Uterus (tissue), 2 donors: ENCODE measurements at regions not wholly inside any gene's neighbourhood (a gene's known extent, or its start where the extent isn't known, plus 50 kb on each side); places are given as distances from the start of the nearest gene placed in this dataset.

Experiments
- CTCF ChIP-seq, 4 experiments: fragments of 200-600 bp in 2 of 4; fragments of 450-650 bp in 2 of 4; sonication (generic) in 2 of 4; IDR thresholded peaks; one replicate each; pipeline ENCODE4 v1.5.1; 2016 to 2019; ENCODE audit warnings: antibody characterized with exemption in 4 of 4, mild to moderate bottlenecking in 2 of 4, moderate library complexity in 1 of 4
- POLR2A ChIP-seq, 2 donors: fragments of 450-650 bp; IDR thresholded peaks; one replicate each; pipeline ENCODE4 v1.6.1; 2016; ENCODE audit warnings: antibody characterized with exemption in 2 of 2, mild to moderate bottlenecking in 1 of 2, moderate library complexity in 1 of 2

DNA sequence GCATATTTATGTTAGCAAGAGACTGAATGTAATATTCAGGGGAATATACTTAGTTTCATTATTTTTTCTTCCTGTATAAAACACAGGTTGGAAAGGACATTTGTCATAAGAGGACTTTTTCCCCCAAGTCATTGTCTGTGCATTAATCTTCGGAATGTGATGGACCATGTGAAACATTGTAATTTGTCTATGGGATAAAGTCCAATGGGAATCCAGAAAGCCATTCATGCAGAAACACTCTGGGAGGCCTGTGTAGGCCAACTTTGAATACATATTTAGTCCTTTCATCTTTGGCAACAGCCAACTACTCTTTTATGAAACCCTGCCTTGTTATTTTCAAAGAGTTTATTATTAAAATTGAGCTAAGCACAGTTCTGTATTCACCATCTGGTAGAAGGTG is 386.4 kb downstream of the PIK3C3 start:
- TF ChIP-seq CTCF (IDR thresholded peaks at IDR 0.05) (no peak), POLR2A (IDR thresholded peaks at IDR 0.05) (no peak)
